IMR-90 (cell line): ENCODE measurements at regions not wholly inside any gene's neighbourhood (a gene's known extent, or its start where the extent isn't known, plus 50 kb on each side); places are given as distances from the start of the nearest gene placed in this dataset.

Experiments
- ATAC-seq: fragments of 200-7000 bp; cut with Tn5 transposase; 2 replicates; pipeline ENCODE4 v1.9.1; 2020; ENCODE audit warnings: low read depth, mild to moderate bottlenecking, moderate library complexity
- BruUV-seq: library from RNA; stranded (reverse); fragments of 400-500 nt; replicated peaks from 2 replicates; lab custom pipeline; 2021; lab: Mats Ljungman, UMichigan
- CTCF ChIA-PET: fragments of 300-600 bp; formaldehyde crosslinking; extraction: SDS; loops from one replicate; lab custom pipeline; 2021; ENCODE audit warnings: antibody characterized with exemption; lab: Yijun Ruan, JAX
- POLR2A ChIA-PET: fragments of 300-600 bp; sonication (Branson Sonifier 250); formaldehyde crosslinking; loops from one replicate; lab custom pipeline; 2022; ENCODE audit warnings: antibody characterized with exemption; ENCODE audit not compliant: unreplicated experiment; lab: Charles Lee
- DNase-seq: peaks from one replicate; pipeline ENCODE4 v3.0.0; 2013
- H2AFZ ChIP-seq: replicated peaks from 2 replicates; pipeline ENCODE3; 2013; ENCODE audit warnings: low read length, mild to moderate bottlenecking; ENCODE audit not compliant: poor library complexity
- H2AK5ac ChIP-seq: 2 replicates; pipeline ENCODE4 v1.6.1; 2013; ENCODE audit warnings: low read depth, low read length, inconsistent platforms
- H2AK9ac ChIP-seq: replicated peaks from 2 replicates; pipeline ENCODE3; 2013; ENCODE audit warnings: mild to moderate bottlenecking, low read depth, low read length, moderate library complexity; ENCODE audit not compliant: poor library complexity
- H2BK120ac ChIP-seq: 2 replicates; pipeline ENCODE4 v1.6.1; 2013; ENCODE audit warnings: low read depth, low read length, inconsistent platforms
- H2BK15ac ChIP-seq: 3 replicates; pipeline ENCODE4 v1.6.1; 2013; ENCODE audit warnings: low read depth, low read length, inconsistent platforms
- H2BK20ac ChIP-seq: 2 replicates; pipeline ENCODE4 v1.6.1; 2013; ENCODE audit warnings: low read depth, mild to moderate bottlenecking, inconsistent platforms, low read length, moderate library complexity
- H2BK5ac ChIP-seq: 2 replicates; pipeline ENCODE4 v1.6.1; 2013; ENCODE audit warnings: mild to moderate bottlenecking, low read depth, low read length, inconsistent platforms; ENCODE audit not compliant: poor library complexity, severe bottlenecking
- H3K14ac ChIP-seq: replicated peaks from 2 replicates; pipeline ENCODE4 v1.6.1; 2013; ENCODE audit warnings: low read depth, low read length, inconsistent platforms
- H3K18ac ChIP-seq: 2 replicates; pipeline ENCODE4 v1.6.1; 2013; ENCODE audit warnings: low read depth, low read length, control low read depth
- H3K23ac ChIP-seq: 2 replicates; pipeline ENCODE4 v1.6.1; 2013; ENCODE audit warnings: low read depth, low read length, inconsistent platforms
- H3K27ac ChIP-seq: 2 replicates; pipeline ENCODE4 v1.5.1; 2013; ENCODE audit warnings: mild to moderate bottlenecking, control low read depth, low read length; ENCODE audit not compliant: insufficient read depth
- H3K27me3 ChIP-seq: 2 replicates; pipeline ENCODE4 v1.6.1; 2013; ENCODE audit warnings: low read length; ENCODE audit not compliant: control insufficient read depth, insufficient read depth
- H3K36me3 ChIP-seq: 2 replicates; pipeline ENCODE4 v1.6.1; 2013; ENCODE audit warnings: low read length, mixed read lengths; ENCODE audit not compliant: control insufficient read depth, insufficient read depth
- H3K4ac ChIP-seq: 2 replicates; pipeline ENCODE4 v1.6.1; 2013; ENCODE audit warnings: low read depth, low read length, inconsistent platforms
- H3K4me1 ChIP-seq: 2 replicates; pipeline ENCODE4 v1.6.1; 2013; ENCODE audit warnings: low read length, mixed read lengths; ENCODE audit not compliant: control insufficient read depth, insufficient read depth
- H3K4me2 ChIP-seq: 2 replicates; pipeline ENCODE4 v1.6.1; 2013; ENCODE audit warnings: low read depth, mild to moderate bottlenecking, control low read depth, low read length, moderate library complexity
- H3K4me3 ChIP-seq: 2 replicates; pipeline ENCODE4 v1.5.1; 2013; ENCODE audit warnings: low read depth, mild to moderate bottlenecking, control low read depth, low read length, moderate library complexity; ENCODE audit not compliant: insufficient read depth
- H3K56ac ChIP-seq: 2 replicates; pipeline ENCODE4 v1.6.1; 2013; ENCODE audit warnings: low read length, inconsistent platforms; ENCODE audit not compliant: insufficient read depth; ENCODE audit errors: extremely low read depth
- H3K79me1 ChIP-seq, 2 experiments: 2 replicates each; pipeline ENCODE4 v1.6.1; 2013; ENCODE audit warnings: low read length in 2 of 2, inconsistent platforms in 1 of 2, low read depth in 1 of 2
- H3K9ac ChIP-seq: 2 replicates; pipeline ENCODE4 v1.6.1; 2013; ENCODE audit warnings: low read depth, low read length, control low read depth
- H3K9me1 ChIP-seq: 2 replicates; pipeline ENCODE4 v1.6.1; 2013; ENCODE audit warnings: low read length, inconsistent platforms; ENCODE audit not compliant: insufficient read depth
- H3K9me3 ChIP-seq: 2 replicates; pipeline ENCODE4 v1.6.1; 2013; ENCODE audit warnings: low read length; ENCODE audit not compliant: control insufficient read depth, insufficient read depth
- H4K20me1 ChIP-seq: 2 replicates; pipeline ENCODE4 v1.6.1; 2013; ENCODE audit warnings: low read length, inconsistent platforms; ENCODE audit not compliant: insufficient read depth
- H4K5ac ChIP-seq: 2 replicates; pipeline ENCODE4 v1.6.1; 2013; ENCODE audit warnings: mild to moderate bottlenecking, low read depth, low read length, control low read depth
- H4K8ac ChIP-seq, 2 experiments: 2 replicates each; pipeline ENCODE4 v1.6.1; 2013; ENCODE audit warnings: low read depth in 2 of 2, low read length in 2 of 2, control low read depth in 1 of 2, inconsistent platforms in 1 of 2
- H4K91ac ChIP-seq: 2 replicates; pipeline ENCODE4 v1.6.1; 2013; ENCODE audit warnings: low read depth, low read length, inconsistent platforms; ENCODE audit not compliant: insufficient read depth
- CHD1 ChIP-seq: IDR thresholded peaks from 2 replicates; pipeline ENCODE4 v1.6.1; 2012; ENCODE audit warnings: low read depth, low read length, improper control_type of control experiment
- FOS ChIP-seq: fragments of 150-350 bp; IDR thresholded peaks from 2 replicates; pipeline ENCODE4 v1.6.1; 2016; ENCODE audit warnings: low read depth, low read length
- MAFK ChIP-seq: IDR thresholded peaks from 2 replicates; pipeline ENCODE4 v1.6.1; 2012; ENCODE audit warnings: low read depth, low read length, improper control_type of control experiment
- MXI1 ChIP-seq: IDR thresholded peaks from 2 replicates; pipeline ENCODE4 v1.6.1; 2012; ENCODE audit warnings: low read depth, mild to moderate bottlenecking, low read length, moderate library complexity, borderline replicate concordance
- WGBS, 2 experiments: methylation state at CpG; one replicate each; pipeline versions ENCODE4 v1.1.5 to v1.1.7; 2013; ENCODE audit warnings: missing lambda C conversion rate in 2 of 2; ENCODE audit not compliant: insufficient read length in 1 of 2; ENCODE audit errors: extremely low coverage in 2 of 2; 5-methylcytosine and 5-hydroxymethylcytosine counted together
- dilution Hi-C: fragments of 300-500 bp; cut with HindIII; formaldehyde crosslinking; loops from one replicate; pipeline ENCODE4 v1.14.3; 2018; ENCODE audit warnings: low sequenced_read_pairs; ENCODE audit not compliant: unreplicated experiment
- in situ Hi-C: fragments of 300-500 bp; cut with MboI; formaldehyde crosslinking; loops from 3 replicates; pipeline ENCODE4 v1.14.3; 2019; ENCODE audit warnings: low sequenced_read_pairs, inconsistent platforms, mixed read lengths
- intact Hi-C: fragments of 100-400 bp; cut with micrococcal nuclease; formaldehyde crosslinking; loops from 2 replicates; pipeline ENCODE4 v1.10.0; 2022

GRCh38 chr4:147343692-147344091 is 137.2 kb upstream of the EDNRA start:
- Histone ChIP-seq H3K4me2 (no peak overlapping the region), H3K27me3 (no peaks in the 10 kb centered on the region), H2BK20ac (no peak overlapping the region), H2AK5ac (no peak overlapping the region), H3K79me1 (no peaks in the 10 kb centered on the region), H4K91ac (no peak overlapping the region), H2BK120ac (no peak overlapping the region), H3K36me3 (no peaks in the 10 kb centered on the region), H3K23ac (no peak overlapping the region), H3K14ac (no peak overlapping the region), H3K9me1 (peaks cover 7% of the 10 kb centered on the region), H3K4me1 (peaks cover 4% of the 10 kb centered on the region), H4K8ac (no peak overlapping the region), H3K9ac (no peak overlapping the region), H2AFZ (no peak overlapping the region), H3K27ac (no peak overlapping the region), H3K4ac (no peak overlapping the region), H3K18ac (no peak overlapping the region), H2AK9ac (no peak overlapping the region), H4K5ac (no peak overlapping the region), H3K9me3 (no peaks in the 10 kb centered on the region), H4K20me1 (no peaks in the 10 kb centered on the region), H3K56ac (no peak overlapping the region), H3K4me3 (no peak overlapping the region), H2BK15ac (no peak overlapping the region), H2BK5ac (no peak overlapping the region)
- dilution Hi-C loops: no loop called here
- POLR2A ChIA-PET: no interaction called here
- no TSS peak for BruUV-seq
- CTCF ChIA-PET: no interaction called here
- ATAC-seq (no peak), DNase-seq (no peak)
- in situ Hi-C loops: no loop called here
- TF ChIP-seq MXI1: no peak
- TF ChIP-seq MAFK: no peak
- no peak for TF ChIP-seq CHD1
- TF ChIP-seq FOS: peak; percentile 29; the same call in 1 of the 2 replicates
- intact Hi-C loops: no loop called here
- no CpG with 5 or more reads among the region's 1 CpG for WGBS, 2 experiments
